ENCODE measurements at regions not wholly inside any gene's neighbourhood (a gene's known extent, or its start where the extent isn't known, plus 50 kb on each side); places are given as distances from the start of the nearest gene placed in this dataset.

DNA sequence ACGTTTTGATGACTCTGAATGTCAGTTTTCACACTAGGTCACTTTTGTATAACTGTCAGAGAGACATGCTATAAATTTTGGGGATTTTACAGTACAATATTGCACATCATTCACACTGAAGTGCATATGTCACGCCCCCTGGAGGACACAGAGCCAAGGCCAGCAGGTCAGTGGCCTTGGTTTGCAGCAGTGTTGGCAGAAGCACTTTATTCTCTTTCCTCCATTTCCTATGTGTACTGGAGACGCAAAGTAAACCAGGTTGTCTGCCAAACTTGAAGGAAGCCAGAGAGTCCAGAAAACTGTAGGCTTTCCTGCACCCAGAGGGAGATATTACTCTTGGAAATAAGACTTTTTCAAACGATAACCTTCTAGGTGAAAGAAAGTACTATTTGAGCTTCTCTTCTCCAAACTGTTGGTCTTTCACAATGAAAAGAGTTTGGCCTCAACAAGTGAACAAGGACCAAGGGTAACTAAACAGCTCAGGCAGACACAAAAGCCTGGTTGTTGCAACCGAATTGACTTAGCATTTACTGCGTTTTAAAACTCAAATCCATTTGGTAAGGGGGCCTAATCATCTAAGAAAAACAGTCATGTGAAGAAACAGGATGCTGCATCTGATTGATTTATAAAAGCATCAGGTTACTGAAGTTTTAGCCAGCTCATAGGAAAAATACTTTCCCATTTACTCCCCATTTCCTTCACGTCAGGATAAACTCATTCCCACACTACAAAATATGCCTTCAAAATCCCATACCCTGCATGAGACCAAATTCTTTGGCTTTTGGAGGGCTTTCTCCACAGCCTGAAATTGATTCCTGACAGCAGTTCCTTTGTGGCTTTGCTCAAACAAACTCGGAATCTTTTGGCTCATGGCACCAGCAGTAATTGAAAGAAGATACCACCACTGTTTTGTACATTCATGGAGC lies 83.0 kb upstream of the SEC61G start:
- no peak for TF ChIP-seq EZH2 (IDR thresholded peaks at IDR 0.05)
- no peak for TF ChIP-seq SP1 (IDR thresholded peaks at IDR 0.05; ENCODE audit: low read depth)
- TF ChIP-seq ZNF274 (IDR thresholded peaks at IDR 0.05; ENCODE audit: low read depth, low read length), result no peak
- TF ChIP-seq, protein P1, sequence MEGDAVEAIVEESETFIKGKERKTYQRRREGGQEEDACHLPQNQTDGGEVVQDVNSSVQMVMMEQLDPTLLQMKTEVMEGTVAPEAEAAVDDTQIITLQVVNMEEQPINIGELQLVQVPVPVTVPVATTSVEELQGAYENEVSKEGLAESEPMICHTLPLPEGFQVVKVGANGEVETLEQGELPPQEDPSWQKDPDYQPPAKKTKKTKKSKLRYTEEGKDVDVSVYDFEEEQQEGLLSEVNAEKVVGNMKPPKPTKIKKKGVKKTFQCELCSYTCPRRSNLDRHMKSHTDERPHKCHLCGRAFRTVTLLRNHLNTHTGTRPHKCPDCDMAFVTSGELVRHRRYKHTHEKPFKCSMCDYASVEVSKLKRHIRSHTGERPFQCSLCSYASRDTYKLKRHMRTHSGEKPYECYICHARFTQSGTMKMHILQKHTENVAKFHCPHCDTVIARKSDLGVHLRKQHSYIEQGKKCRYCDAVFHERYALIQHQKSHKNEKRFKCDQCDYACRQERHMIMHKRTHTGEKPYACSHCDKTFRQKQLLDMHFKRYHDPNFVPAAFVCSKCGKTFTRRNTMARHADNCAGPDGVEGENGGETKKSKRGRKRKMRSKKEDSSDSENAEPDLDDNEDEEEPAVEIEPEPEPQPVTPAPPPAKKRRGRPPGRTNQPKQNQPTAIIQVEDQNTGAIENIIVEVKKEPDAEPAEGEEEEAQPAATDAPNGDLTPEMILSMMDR (IDR thresholded peaks at IDR 0.05 in 2 of 3, conservative IDR thresholded peaks at IDR 0.05 in 1 of 3; ENCODE audit: borderline replicate concordance in 1 of 3, insufficient read depth in 1 of 3, low read depth in 2 of 3, low read length in 2 of 3), result peak; percentile 49 to 76 (median 74)
- TF ChIP-seq EZH2phosphoT487 (IDR thresholded peaks at IDR 0.05; ENCODE audit: borderline replicate concordance), result no peak
- no peak for TF ChIP-seq POLR2A (IDR thresholded peaks at IDR 0.05; ENCODE audit: borderline replicate concordance, extremely low read depth, insufficient read depth, insufficient read length)
